SK-N-SH treated with all-trans-retinoic acid at 6 μM for 48 hours (cell line): ENCODE measurements at regions not wholly inside any gene's neighbourhood (a gene's known extent, or its start where the extent isn't known, plus 50 kb on each side); places are given as distances from the start of the nearest gene placed in this dataset.

Experiments used
- ATAC-seq: fragments of 200-7000 bp; cut with Tn5 transposase; 3 replicates; pipeline ENCODE4 v1.9.1; 2020; ENCODE audit warnings: mild to moderate bottlenecking, moderate library complexity
- ARNTL ChIP-seq: fragments of 450-650 bp; formaldehyde crosslinking; IDR thresholded peaks from 2 replicates; pipeline ENCODE4 v1.5.0; 2020; ENCODE audit warnings: low read depth, mild to moderate bottlenecking, moderate library complexity, borderline replicate concordance
- BACH2 ChIP-seq: fragments of 250-450 bp; sonication (Bioruptor Pico); IDR thresholded peaks from 2 replicates; pipeline ENCODE4 v1.9.0; 2021; ENCODE audit warnings: mild to moderate bottlenecking, borderline replicate concordance
- CREB5 ChIP-seq: fragments of 250-450 bp; sonication (Bioruptor Pico); IDR thresholded peaks from 2 replicates; pipeline ENCODE4 v1.5.1; 2020; ENCODE audit warnings: low read depth, mild to moderate bottlenecking, moderate library complexity
- CSDC2 ChIP-seq: fragments of 250-450 bp; sonication (Bioruptor Pico); IDR thresholded peaks from 2 replicates; pipeline ENCODE4 v1.5.0; 2020; ENCODE audit warnings: mild to moderate bottlenecking, moderate library complexity
- ESRRG ChIP-seq: fragments of 250-450 bp; sonication (Bioruptor Pico); IDR thresholded peaks from 2 replicates; pipeline ENCODE4 v1.6.1; 2021; ENCODE audit warnings: mild to moderate bottlenecking
- GLIS3 ChIP-seq: fragments of 250-450 bp; sonication (Bioruptor Pico); IDR thresholded peaks from 2 replicates; pipeline ENCODE4 v1.5.0; 2020; ENCODE audit warnings: mild to moderate bottlenecking, moderate library complexity
- ISL1 ChIP-seq: fragments of 250-450 bp; sonication (Bioruptor Pico); IDR thresholded peaks from 2 replicates; pipeline ENCODE4 v2.1.2; 2022; ENCODE audit warnings: mild to moderate bottlenecking, moderate library complexity
- OSR1 ChIP-seq: fragments of 250-450 bp; sonication (Bioruptor Pico); IDR thresholded peaks from 2 replicates; pipeline ENCODE4 v1.8.0; 2022; ENCODE audit warnings: moderate library complexity, mild to moderate bottlenecking, inconsistent platforms
- PPARA ChIP-seq: fragments of 250-450 bp; sonication (Bioruptor Pico); IDR thresholded peaks from 2 replicates; pipeline ENCODE4 v1.5.0; 2020; ENCODE audit warnings: mild to moderate bottlenecking, borderline replicate concordance
- TCF4 ChIP-seq: fragments of 250-450 bp; sonication (Bioruptor Pico); IDR thresholded peaks from 2 replicates; pipeline ENCODE4 v1.8.0; 2021; ENCODE audit warnings: mild to moderate bottlenecking, moderate library complexity, borderline replicate concordance
- TOX ChIP-seq: fragments of 250-450 bp; sonication (Bioruptor Pico); IDR thresholded peaks from 2 replicates; pipeline ENCODE4 v1.8.0; 2021; ENCODE audit warnings: mild to moderate bottlenecking, moderate library complexity, borderline replicate concordance
- TSHZ2 ChIP-seq: fragments of 250-450 bp; sonication (Bioruptor Pico); IDR thresholded peaks from 2 replicates; pipeline ENCODE4 v1.5.0; 2020; ENCODE audit warnings: mild to moderate bottlenecking, moderate library complexity
- ZC3H10 ChIP-seq: fragments of 250-450 bp; sonication (Bioruptor Pico); IDR thresholded peaks from 2 replicates; pipeline ENCODE4 v1.5.1; 2021; ENCODE audit warnings: mild to moderate bottlenecking, moderate library complexity
- ZFP3 ChIP-seq: fragments of 250-450 bp; sonication (Bioruptor Pico); IDR thresholded peaks from 2 replicates; pipeline ENCODE4 v1.5.0; 2020; ENCODE audit warnings: mild to moderate bottlenecking, moderate library complexity
- ZFP30 ChIP-seq: fragments of 450-650 bp; formaldehyde crosslinking; IDR thresholded peaks from 2 replicates; pipeline ENCODE4 v1.5.0; 2022; ENCODE audit warnings: mild to moderate bottlenecking, moderate library complexity
- ZNF565 ChIP-seq: fragments of 450-650 bp; formaldehyde crosslinking; conservative IDR thresholded peaks from 2 replicates; pipeline ENCODE4 v1.5.0; 2020; ENCODE audit warnings: low read depth, mild to moderate bottlenecking, moderate library complexity
- ZNF70 ChIP-seq: fragments of 450-650 bp; formaldehyde crosslinking; IDR thresholded peaks from 2 replicates; pipeline ENCODE4 v1.5.0; 2020; ENCODE audit warnings: mild to moderate bottlenecking, moderate library complexity
- ZNF8 ChIP-seq: fragments of 450-650 bp; formaldehyde crosslinking; IDR thresholded peaks from 2 replicates; pipeline ENCODE4 v1.5.0; 2020; ENCODE audit warnings: mild to moderate bottlenecking, moderate library complexity
- TF ChIP-seq, protein P1 (sequence below): fragments of 250-450 bp; sonication (Bioruptor Pico); IDR thresholded peaks from 2 replicates; pipeline ENCODE4 v1.8.0; 2020; ENCODE audit warnings: mild to moderate bottlenecking, moderate library complexity, borderline replicate concordance
- TF ChIP-seq, protein P2 (sequence below): fragments of 250-450 bp; sonication (Bioruptor Pico); IDR thresholded peaks from 2 replicates; pipeline ENCODE4 v1.5.1; 2021; ENCODE audit warnings: mild to moderate bottlenecking, moderate library complexity

- TF ChIP-seq ZC3H10 (CRISPR knock-in tag), result no peak
- TF ChIP-seq, protein P1, sequence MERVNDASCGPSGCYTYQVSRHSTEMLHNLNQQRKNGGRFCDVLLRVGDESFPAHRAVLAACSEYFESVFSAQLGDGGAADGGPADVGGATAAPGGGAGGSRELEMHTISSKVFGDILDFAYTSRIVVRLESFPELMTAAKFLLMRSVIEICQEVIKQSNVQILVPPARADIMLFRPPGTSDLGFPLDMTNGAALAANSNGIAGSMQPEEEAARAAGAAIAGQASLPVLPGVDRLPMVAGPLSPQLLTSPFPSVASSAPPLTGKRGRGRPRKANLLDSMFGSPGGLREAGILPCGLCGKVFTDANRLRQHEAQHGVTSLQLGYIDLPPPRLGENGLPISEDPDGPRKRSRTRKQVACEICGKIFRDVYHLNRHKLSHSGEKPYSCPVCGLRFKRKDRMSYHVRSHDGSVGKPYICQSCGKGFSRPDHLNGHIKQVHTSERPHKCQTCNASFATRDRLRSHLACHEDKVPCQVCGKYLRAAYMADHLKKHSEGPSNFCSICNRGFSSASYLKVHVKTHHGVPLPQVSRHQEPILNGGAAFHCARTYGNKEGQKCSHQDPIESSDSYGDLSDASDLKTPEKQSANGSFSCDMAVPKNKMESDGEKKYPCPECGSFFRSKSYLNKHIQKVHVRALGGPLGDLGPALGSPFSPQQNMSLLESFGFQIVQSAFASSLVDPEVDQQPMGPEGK, result no peak
- TF ChIP-seq ZNF8 (CRISPR knock-in tag), result no peak
- TF ChIP-seq, protein P2, sequence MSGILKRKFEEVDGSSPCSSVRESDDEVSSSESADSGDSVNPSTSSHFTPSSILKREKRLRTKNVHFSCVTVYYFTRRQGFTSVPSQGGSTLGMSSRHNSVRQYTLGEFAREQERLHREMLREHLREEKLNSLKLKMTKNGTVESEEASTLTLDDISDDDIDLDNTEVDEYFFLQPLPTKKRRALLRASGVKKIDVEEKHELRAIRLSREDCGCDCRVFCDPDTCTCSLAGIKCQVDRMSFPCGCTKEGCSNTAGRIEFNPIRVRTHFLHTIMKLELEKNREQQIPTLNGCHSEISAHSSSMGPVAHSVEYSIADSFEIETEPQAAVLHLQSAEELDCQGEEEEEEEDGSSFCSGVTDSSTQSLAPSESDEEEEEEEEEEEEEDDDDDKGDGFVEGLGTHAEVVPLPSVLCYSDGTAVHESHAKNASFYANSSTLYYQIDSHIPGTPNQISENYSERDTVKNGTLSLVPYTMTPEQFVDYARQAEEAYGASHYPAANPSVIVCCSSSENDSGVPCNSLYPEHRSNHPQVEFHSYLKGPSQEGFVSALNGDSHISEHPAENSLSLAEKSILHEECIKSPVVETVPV, result no peak
- TF ChIP-seq TCF4, result no peak
- no peak for TF ChIP-seq GLIS3 (CRISPR knock-in tag)
- no peak for TF ChIP-seq PPARA (CRISPR knock-in tag)
- TF ChIP-seq ESRRG (CRISPR knock-in tag), result no peak
- no peak for TF ChIP-seq ZFP30 (CRISPR knock-in tag)
- TF ChIP-seq OSR1 (CRISPR knock-in tag), result no peak
- no peak for ATAC-seq
Observed at GRCh38 chr7:124120911-124121310, 88.0 kb upstream of the TMEM229A start.

DNA sequence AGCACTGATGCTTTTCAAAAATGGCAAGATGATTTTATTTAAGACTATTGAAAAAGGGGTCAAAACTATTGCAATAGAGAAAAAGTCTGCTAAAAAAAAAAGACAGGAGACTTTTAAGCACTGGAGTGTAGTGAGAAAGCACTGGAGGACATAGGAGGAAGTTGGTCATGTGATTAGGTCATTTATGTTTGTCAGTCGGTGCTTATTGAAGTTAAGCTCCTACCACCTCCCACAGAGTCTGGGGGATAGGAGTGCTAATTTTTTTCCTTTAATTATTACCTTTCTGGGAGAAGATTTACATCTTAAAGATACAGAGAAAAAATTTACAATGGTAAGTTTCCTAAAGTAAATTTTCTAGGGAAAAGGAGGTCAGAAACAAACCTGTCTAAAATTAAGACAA lies 80.2 kb upstream of the TMEM229A start:
- no peak for TF ChIP-seq CREB5 (CRISPR knock-in tag)
- no peak for TF ChIP-seq ZFP3 (CRISPR knock-in tag)
- TF ChIP-seq ESRRG (CRISPR knock-in tag), result no peak
- TF ChIP-seq TCF4, result no peak
- no peak for TF ChIP-seq PPARA (CRISPR knock-in tag)
- no peak for TF ChIP-seq ARNTL (CRISPR knock-in tag)
- no peak for TF ChIP-seq OSR1 (CRISPR knock-in tag)
- no peak for TF ChIP-seq ZNF70 (CRISPR knock-in tag)
- TF ChIP-seq ISL1, result no peak
- TF ChIP-seq TSHZ2 (CRISPR knock-in tag), result no peak
- TF ChIP-seq BACH2 (CRISPR knock-in tag), result no peak
- TF ChIP-seq, protein P1, result no peak
- TF ChIP-seq ZFP30 (CRISPR knock-in tag), result no peak
- TF ChIP-seq GLIS3 (CRISPR knock-in tag), result no peak
- TF ChIP-seq ZNF8 (CRISPR knock-in tag), result no peak
- TF ChIP-seq ZC3H10 (CRISPR knock-in tag), result no peak
- TF ChIP-seq CSDC2 (CRISPR knock-in tag), result no peak
- no peak for TF ChIP-seq TOX (CRISPR knock-in tag)
- TF ChIP-seq ZNF565, result no peak
- no peak for ATAC-seq

DNA sequence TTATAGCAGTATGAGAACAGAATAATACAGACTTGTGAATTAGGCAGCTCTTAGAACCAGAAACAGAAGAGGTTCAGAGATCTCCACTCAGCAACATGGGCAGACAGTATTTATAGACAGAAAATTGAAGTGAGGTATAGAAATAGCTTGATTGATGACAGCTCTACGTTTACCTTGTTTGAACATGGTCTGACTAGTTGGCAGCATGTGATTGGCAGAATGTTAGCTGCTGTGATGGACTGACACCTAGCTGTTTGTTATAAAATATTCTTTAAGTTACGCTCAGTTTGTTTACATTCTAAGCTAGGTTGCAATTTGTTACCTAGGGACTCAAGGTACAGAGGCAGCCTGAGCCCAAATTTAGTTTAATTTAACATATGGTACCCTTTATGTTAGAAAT lies 73.7 kb upstream of the TMEM229A start:
- ATAC-seq, result no peak
- no peak for TF ChIP-seq GLIS3 (CRISPR knock-in tag)
- no peak for TF ChIP-seq ZC3H10 (CRISPR knock-in tag)
- no peak for TF ChIP-seq PPARA (CRISPR knock-in tag)
- TF ChIP-seq CREB5 (CRISPR knock-in tag), result no peak
- TF ChIP-seq ESRRG (CRISPR knock-in tag), result no peak
- no peak for TF ChIP-seq TCF4
- TF ChIP-seq ZNF565, result no peak
- TF ChIP-seq TOX (CRISPR knock-in tag), result no peak
- no peak for TF ChIP-seq OSR1 (CRISPR knock-in tag)
- TF ChIP-seq, protein P2, result no peak
- no peak for TF ChIP-seq CSDC2 (CRISPR knock-in tag)
